Adrenal gland (tissue), 5 donors: ENCODE measurements at regions not wholly inside any gene's neighbourhood (a gene's known extent, or its start where the extent isn't known, plus 50 kb on each side); places are given as distances from the start of the nearest gene placed in this dataset.

Source experiments
- POLR2A ChIP-seq, 2 donors: fragments of 450-650 bp; IDR thresholded peaks; one replicate each; pipeline ENCODE4 v1.6.1; 2017; ENCODE audit warnings: antibody characterized with exemption in 2 of 2, mild to moderate bottlenecking in 2 of 2, moderate library complexity in 1 of 2
- TF ChIP-seq, protein P1 (sequence below), 6 experiments: fragments of 450-650 bp in 4 of 6; fragments of 200-600 bp in 2 of 6; sonication (generic) in 1 of 6; IDR thresholded peaks; 1 replicate in 5 of 6; 2 replicates in 1 of 6; pipeline versions ENCODE4 v1.5.1 to v1.8.0; 2016 to 2021; ENCODE audit warnings: antibody characterized with exemption in 6 of 6, mild to moderate bottlenecking in 2 of 6, moderate library complexity in 1 of 6
- donor health status: DM: no; HTN: no; CAD: no.

DNA sequence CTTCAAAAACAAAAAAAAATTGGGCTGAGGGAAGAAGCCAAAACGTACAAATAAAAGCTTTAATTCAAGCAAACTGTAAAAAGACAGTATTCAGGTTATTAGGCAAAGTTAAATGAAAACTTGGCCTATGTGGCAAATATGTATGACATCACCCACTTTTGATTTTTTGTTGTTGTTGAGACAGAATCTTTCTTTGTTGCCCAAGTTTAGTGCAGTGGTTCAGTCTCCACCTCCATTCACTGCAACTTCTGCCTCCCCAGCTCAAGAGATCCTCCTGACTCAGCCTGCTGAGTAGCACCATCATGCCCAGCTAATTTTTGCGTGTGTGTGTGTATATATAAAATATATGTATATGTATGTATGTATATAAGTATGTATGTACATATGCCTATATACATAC, 440.4 kb upstream of the NRXN1 start:
- TF ChIP-seq, protein P1, sequence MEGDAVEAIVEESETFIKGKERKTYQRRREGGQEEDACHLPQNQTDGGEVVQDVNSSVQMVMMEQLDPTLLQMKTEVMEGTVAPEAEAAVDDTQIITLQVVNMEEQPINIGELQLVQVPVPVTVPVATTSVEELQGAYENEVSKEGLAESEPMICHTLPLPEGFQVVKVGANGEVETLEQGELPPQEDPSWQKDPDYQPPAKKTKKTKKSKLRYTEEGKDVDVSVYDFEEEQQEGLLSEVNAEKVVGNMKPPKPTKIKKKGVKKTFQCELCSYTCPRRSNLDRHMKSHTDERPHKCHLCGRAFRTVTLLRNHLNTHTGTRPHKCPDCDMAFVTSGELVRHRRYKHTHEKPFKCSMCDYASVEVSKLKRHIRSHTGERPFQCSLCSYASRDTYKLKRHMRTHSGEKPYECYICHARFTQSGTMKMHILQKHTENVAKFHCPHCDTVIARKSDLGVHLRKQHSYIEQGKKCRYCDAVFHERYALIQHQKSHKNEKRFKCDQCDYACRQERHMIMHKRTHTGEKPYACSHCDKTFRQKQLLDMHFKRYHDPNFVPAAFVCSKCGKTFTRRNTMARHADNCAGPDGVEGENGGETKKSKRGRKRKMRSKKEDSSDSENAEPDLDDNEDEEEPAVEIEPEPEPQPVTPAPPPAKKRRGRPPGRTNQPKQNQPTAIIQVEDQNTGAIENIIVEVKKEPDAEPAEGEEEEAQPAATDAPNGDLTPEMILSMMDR (IDR thresholded peaks at IDR 0.05) = no peak
- TF ChIP-seq POLR2A (IDR thresholded peaks at IDR 0.05) = no peak
